GM23338 (cell line): ENCODE measurements at regions not wholly inside any gene's neighbourhood (a gene's known extent, or its start where the extent isn't known, plus 50 kb on each side); places are given as distances from the start of the nearest gene placed in this dataset.
A peak's percentile ranks its signal among the peaks of the same experiment; 100 is the strongest.

Experiments
- ATAC-seq: fragments of 200-7000 bp; cut with Tn5 transposase; 3 replicates; pipeline ENCODE4 v1.9.1; 2020
- DNase-seq: peaks from one replicate; pipeline ENCODE4 v3.0.0-alpha.2; 2015; ENCODE audit warnings: low spot score
- H2AFZ ChIP-seq: fragments of 200-600 bp; sonication (generic); 2 replicates; pipeline ENCODE4 v1.8.0; 2016; ENCODE audit warnings: antibody characterized with exemption, mild to moderate bottlenecking, moderate library complexity
- H3F3A ChIP-seq: fragments of 200-600 bp; sonication (generic); replicated peaks from 2 replicates; pipeline ENCODE4 v1.8.0; 2017; ENCODE audit warnings: antibody characterized with exemption, mixed run types, low read depth
- H3K27ac ChIP-seq: fragments of 200-600 bp; sonication (generic); 2 replicates; pipeline ENCODE4 v1.6.1; 2016; ENCODE audit warnings: low read depth
- H3K27me3 ChIP-seq: fragments of 200-600 bp; sonication (generic); 2 replicates; pipeline ENCODE4 v1.8.0; 2016; ENCODE audit warnings: mild to moderate bottlenecking, mixed run types, moderate library complexity; ENCODE audit not compliant: insufficient read depth
- H3K36me3 ChIP-seq: fragments of 200-600 bp; sonication (generic); 2 replicates; pipeline ENCODE4 v1.8.0; 2016; ENCODE audit warnings: mild to moderate bottlenecking; ENCODE audit not compliant: insufficient read depth
- H3K4me1 ChIP-seq: fragments of 200-600 bp; sonication (generic); 2 replicates; pipeline ENCODE4 v1.8.0; 2016; ENCODE audit warnings: mild to moderate bottlenecking, moderate library complexity; ENCODE audit not compliant: insufficient read depth
- H3K4me2 ChIP-seq: fragments of 200-600 bp; sonication (generic); 2 replicates; pipeline ENCODE4 v1.7.1; 2017; ENCODE audit warnings: mixed run types
- H3K4me3 ChIP-seq: fragments of 200-600 bp; sonication (generic); 2 replicates; pipeline ENCODE4 v1.6.1; 2016; ENCODE audit warnings: mixed run types
- H3K79me2 ChIP-seq: fragments of 200-600 bp; sonication (generic); replicated peaks from 2 replicates; pipeline ENCODE4 v1.8.0; 2017; ENCODE audit warnings: mild to moderate bottlenecking; ENCODE audit not compliant: insufficient read depth
- H3K9me2 ChIP-seq: fragments of 200-600 bp; sonication (generic); 2 replicates; pipeline ENCODE4 v1.8.0; 2017; ENCODE audit not compliant: insufficient read depth
- H4K20me1 ChIP-seq: fragments of 200-600 bp; sonication (generic); replicated peaks from 2 replicates; pipeline ENCODE4 v1.8.0; 2017; ENCODE audit warnings: mild to moderate bottlenecking; ENCODE audit not compliant: insufficient read depth
- H3K27ac Mint-ChIP-seq: 2 replicates; pipeline ENCODE4 v1.8.0; 2020; ENCODE audit warnings: inconsistent platforms, mild to moderate bottlenecking, moderate library complexity, mixed read lengths
- H3K27me3 Mint-ChIP-seq: 3 replicates; pipeline ENCODE4 v1.8.0; 2022; ENCODE audit warnings: low read depth, mild to moderate bottlenecking, moderate library complexity, mixed read lengths, inconsistent platforms; ENCODE audit not compliant: insufficient read depth, poor library complexity
- H3K36me3 Mint-ChIP-seq: 3 replicates; pipeline ENCODE4 v1.8.0; 2021; ENCODE audit warnings: low read depth, mild to moderate bottlenecking, inconsistent platforms, moderate library complexity, mixed read lengths
- H3K4me1 Mint-ChIP-seq: 3 replicates; pipeline ENCODE4 v1.8.0; 2020; ENCODE audit warnings: mild to moderate bottlenecking, inconsistent platforms, mixed read lengths
- H3K4me3 Mint-ChIP-seq: 3 replicates; pipeline ENCODE4 v1.8.0; 2021; ENCODE audit warnings: moderate library complexity, mild to moderate bottlenecking, inconsistent platforms, mixed read lengths
- H3K9me3 Mint-ChIP-seq: 3 replicates; pipeline ENCODE4 v1.8.0; 2020; ENCODE audit warnings: moderate library complexity, mild to moderate bottlenecking, inconsistent platforms, mixed read lengths
- CREB1 ChIP-seq: fragments of 250-450 bp; sonication (Bioruptor Pico); IDR thresholded peaks from 2 replicates; pipeline ENCODE4 v1.5.0; 2020; ENCODE audit warnings: low read depth, mild to moderate bottlenecking, moderate library complexity
- JUNB ChIP-seq: IDR thresholded peaks from one replicate; pipeline ENCODE4 v1.6.1; 2016; ENCODE audit warnings: antibody characterized with exemption; ENCODE audit not compliant: unreplicated experiment
- NANOG ChIP-seq: IDR thresholded peaks from 2 replicates; pipeline ENCODE4 v1.6.1; 2016; ENCODE audit warnings: antibody characterized with exemption, borderline replicate concordance
- POLR2AphosphoS5 ChIP-seq: IDR thresholded peaks from 2 replicates; pipeline ENCODE4 v1.6.1; 2016; ENCODE audit warnings: antibody characterized with exemption, low read depth
- REST ChIP-seq: IDR thresholded peaks from one replicate; pipeline ENCODE4 v1.6.1; 2018; ENCODE audit warnings: antibody characterized with exemption; ENCODE audit not compliant: unreplicated experiment
- TF ChIP-seq, protein P1 (sequence below), 2 experiments: fragments of 200-600 bp in 1 of 2; sonication (generic) in 1 of 2; conservative IDR thresholded peaks; 2 replicates each; pipeline versions ENCODE4 v1.5.1 to v1.6.1; 2016 to 2017; ENCODE audit warnings: antibody characterized with exemption in 2 of 2, low read depth in 2 of 2, mild to moderate bottlenecking in 2 of 2, moderate library complexity in 1 of 2
- TF ChIP-seq, protein P2 (sequence below): IDR thresholded peaks from 2 replicates; pipeline ENCODE4 v1.6.1; 2016; ENCODE audit warnings: antibody characterized with exemption

GRCh38 chr20:12391099-12391498 lies 473.4 kb downstream of the BTBD3 start:
- H3K4me2 ChIP-seq: no peak overlapping the region
- 0 out of 2 replicates have a peak, but pooled peaks cover 3% of the 10 kb centered on the region for H4K20me1 ChIP-seq
- H3K79me2 ChIP-seq: no peaks in the 10 kb centered on the region
- no peak for DNase-seq
- no peaks in the 10 kb centered on the region for H3K36me3 ChIP-seq
- no peak overlapping the region for H2AFZ ChIP-seq
- no peaks in the 10 kb centered on the region for H3K36me3 Mint-ChIP-seq
- no peak for ATAC-seq
- no peak overlapping the region for H3K4me3 ChIP-seq
- H3K9me3 Mint-ChIP-seq: no peaks in the 10 kb centered on the region; the same call in 2 of the 3 replicates
- no peaks in the 10 kb centered on the region for H3K27me3 Mint-ChIP-seq
- no peaks in the 10 kb centered on the region for H3K4me1 ChIP-seq
- no peak overlapping the region for H3K4me3 Mint-ChIP-seq
- peaks cover 14% of the 10 kb centered on the region for H3K9me2 ChIP-seq
- H3K27ac Mint-ChIP-seq: no peak overlapping the region
- H3K4me1 Mint-ChIP-seq: no peaks in the 10 kb centered on the region; the same call in 2 of the 3 replicates
- no peaks in the 10 kb centered on the region for H3K27me3 ChIP-seq
- H3K27ac ChIP-seq: no peak overlapping the region
- no peaks in the 10 kb centered on the region for H3F3A ChIP-seq
- TF ChIP-seq NANOG (no peak), POLR2AphosphoS5 (no peak)

- Histone ChIP-seq H3K27me3 (no peaks in the 10 kb centered on the region), H3K4me2 (no peak overlapping the region), H3K9me2 (peaks cover 17% of the 10 kb centered on the region), H3K4me3 (no peak overlapping the region), H3K79me2 (no peaks in the 10 kb centered on the region), H4K20me1 (0 out of 2 replicates have a peak, but pooled peaks cover 3% of the 10 kb centered on the region), H3K4me1 (no peaks in the 10 kb centered on the region), H2AFZ (no peak overlapping the region), H3K36me3 (no peaks in the 10 kb centered on the region), H3K27ac (no peak overlapping the region), H3F3A (no peaks in the 10 kb centered on the region)
- H3K36me3 Mint-ChIP-seq: no peaks in the 10 kb centered on the region
- no peaks in the 10 kb centered on the region; the same call in 2 of the 3 replicates for H3K9me3 Mint-ChIP-seq
- no peaks in the 10 kb centered on the region for H3K27me3 Mint-ChIP-seq
- ATAC-seq (peak; percentile 84), DNase-seq (peak; percentile 45)
- H3K4me3 Mint-ChIP-seq: no peak overlapping the region
- TF ChIP-seq NANOG: no peak
- TF ChIP-seq, protein P1, sequence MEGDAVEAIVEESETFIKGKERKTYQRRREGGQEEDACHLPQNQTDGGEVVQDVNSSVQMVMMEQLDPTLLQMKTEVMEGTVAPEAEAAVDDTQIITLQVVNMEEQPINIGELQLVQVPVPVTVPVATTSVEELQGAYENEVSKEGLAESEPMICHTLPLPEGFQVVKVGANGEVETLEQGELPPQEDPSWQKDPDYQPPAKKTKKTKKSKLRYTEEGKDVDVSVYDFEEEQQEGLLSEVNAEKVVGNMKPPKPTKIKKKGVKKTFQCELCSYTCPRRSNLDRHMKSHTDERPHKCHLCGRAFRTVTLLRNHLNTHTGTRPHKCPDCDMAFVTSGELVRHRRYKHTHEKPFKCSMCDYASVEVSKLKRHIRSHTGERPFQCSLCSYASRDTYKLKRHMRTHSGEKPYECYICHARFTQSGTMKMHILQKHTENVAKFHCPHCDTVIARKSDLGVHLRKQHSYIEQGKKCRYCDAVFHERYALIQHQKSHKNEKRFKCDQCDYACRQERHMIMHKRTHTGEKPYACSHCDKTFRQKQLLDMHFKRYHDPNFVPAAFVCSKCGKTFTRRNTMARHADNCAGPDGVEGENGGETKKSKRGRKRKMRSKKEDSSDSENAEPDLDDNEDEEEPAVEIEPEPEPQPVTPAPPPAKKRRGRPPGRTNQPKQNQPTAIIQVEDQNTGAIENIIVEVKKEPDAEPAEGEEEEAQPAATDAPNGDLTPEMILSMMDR (conservative IDR thresholded peaks at IDR 0.05; ENCODE audit: low read depth in 2 of 2): peak; percentile 33 to 67
- no peaks in the 10 kb centered on the region; the same call in 2 of the 3 replicates for H3K4me1 Mint-ChIP-seq
- H3K27ac Mint-ChIP-seq: no peak overlapping the region
Observed at GRCh38 chr20:12394786-12395185, 477.1 kb downstream of the BTBD3 start.

- Histone ChIP-seq H3F3A (no peaks in the 10 kb centered on the region), H3K79me2 (no peaks in the 10 kb centered on the region), H3K4me3 (no peak overlapping the region), H4K20me1 (0 out of 2 replicates have a peak, but pooled peaks cover 3% of the 10 kb centered on the region), H3K27me3 (no peaks in the 10 kb centered on the region), H2AFZ (no peak overlapping the region), H3K27ac (no peak overlapping the region), H3K4me2 (no peak overlapping the region), H3K36me3 (no peaks in the 10 kb centered on the region), H3K9me2 (peaks cover 17% of the 10 kb centered on the region), H3K4me1 (no peaks in the 10 kb centered on the region)
- H3K4me1 Mint-ChIP-seq: no peaks in the 10 kb centered on the region; the same call in 2 of the 3 replicates
- no peak for ATAC-seq
- no peak for TF ChIP-seq REST
- no peak for TF ChIP-seq POLR2AphosphoS5
- TF ChIP-seq JUNB: no peak
- TF ChIP-seq, protein P1 (conservative IDR thresholded peaks at IDR 0.05; ENCODE audit: low read depth in 2 of 2): no peak
- TF ChIP-seq, protein P2, sequence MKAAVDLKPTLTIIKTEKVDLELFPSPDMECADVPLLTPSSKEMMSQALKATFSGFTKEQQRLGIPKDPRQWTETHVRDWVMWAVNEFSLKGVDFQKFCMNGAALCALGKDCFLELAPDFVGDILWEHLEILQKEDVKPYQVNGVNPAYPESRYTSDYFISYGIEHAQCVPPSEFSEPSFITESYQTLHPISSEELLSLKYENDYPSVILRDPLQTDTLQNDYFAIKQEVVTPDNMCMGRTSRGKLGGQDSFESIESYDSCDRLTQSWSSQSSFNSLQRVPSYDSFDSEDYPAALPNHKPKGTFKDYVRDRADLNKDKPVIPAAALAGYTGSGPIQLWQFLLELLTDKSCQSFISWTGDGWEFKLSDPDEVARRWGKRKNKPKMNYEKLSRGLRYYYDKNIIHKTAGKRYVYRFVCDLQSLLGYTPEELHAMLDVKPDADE: no peak
- TF ChIP-seq CREB1 (CRISPR knock-in tag): no peak
- H3K27me3 Mint-ChIP-seq: no peaks in the 10 kb centered on the region
- no peak overlapping the region for H3K27ac Mint-ChIP-seq
- H3K9me3 Mint-ChIP-seq: no peaks in the 10 kb centered on the region; the same call in 2 of the 3 replicates
- no peaks in the 10 kb centered on the region for H3K36me3 Mint-ChIP-seq
- H3K4me3 Mint-ChIP-seq: no peak overlapping the region
- DNase-seq: no peak
Observed at GRCh38 chr20:12395353-12395752, 477.7 kb downstream of the BTBD3 start.
